NCI-H1417 (cell line): ENCODE measurements at regions not wholly inside any gene's neighbourhood (a gene's known extent, or its start where the extent isn't known, plus 50 kb on each side); places are given as distances from the start of the nearest gene placed in this dataset.

Experiments
- DNase-seq, 3 experiments: peaks; one replicate each; lab custom pipeline; 2025; lab: John Stamatoyannopoulos, UW

DNA sequence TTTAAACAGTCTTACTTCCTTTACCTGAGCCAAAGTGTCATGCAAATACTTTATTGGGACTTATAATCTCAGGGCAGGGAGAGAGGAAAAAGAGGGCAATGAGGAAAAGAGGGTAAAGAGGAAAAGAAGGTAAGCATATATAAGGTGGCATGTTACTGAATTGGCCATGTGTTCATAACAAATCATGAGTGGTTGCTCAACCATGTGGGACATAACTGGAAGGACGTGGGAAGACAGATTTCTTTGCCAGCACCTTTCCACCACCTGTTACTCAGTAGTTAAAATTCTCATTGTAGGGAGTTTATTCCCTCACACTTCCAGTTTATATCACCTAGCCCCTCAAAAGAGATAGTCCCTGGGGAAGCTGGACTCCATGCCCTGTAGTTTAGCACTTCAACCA lies 54.7 kb upstream of the TPRG1 start:
- no peak for DNase-seq

DNA sequence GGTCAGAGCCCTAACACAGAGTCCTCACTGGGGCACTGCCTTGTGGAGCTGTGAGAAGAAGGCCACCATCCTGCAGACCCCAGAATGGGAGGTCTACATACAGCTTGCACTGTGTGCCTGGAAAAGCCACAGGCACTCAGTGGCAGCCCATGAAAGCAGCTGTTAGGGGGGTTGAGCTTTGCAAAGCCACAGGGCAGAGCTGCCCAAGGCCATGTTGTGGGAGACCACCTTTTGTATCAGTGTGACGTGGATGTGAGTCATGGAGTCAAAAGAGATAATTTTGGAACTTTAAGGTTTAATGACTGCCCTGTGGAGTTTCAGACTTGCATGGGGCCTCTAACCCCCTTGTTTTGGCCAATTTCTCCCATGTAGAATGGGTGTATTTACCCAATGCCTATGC lies 52.9 kb upstream of the TPRG1 start:
- DNase-seq: no peak

DNA sequence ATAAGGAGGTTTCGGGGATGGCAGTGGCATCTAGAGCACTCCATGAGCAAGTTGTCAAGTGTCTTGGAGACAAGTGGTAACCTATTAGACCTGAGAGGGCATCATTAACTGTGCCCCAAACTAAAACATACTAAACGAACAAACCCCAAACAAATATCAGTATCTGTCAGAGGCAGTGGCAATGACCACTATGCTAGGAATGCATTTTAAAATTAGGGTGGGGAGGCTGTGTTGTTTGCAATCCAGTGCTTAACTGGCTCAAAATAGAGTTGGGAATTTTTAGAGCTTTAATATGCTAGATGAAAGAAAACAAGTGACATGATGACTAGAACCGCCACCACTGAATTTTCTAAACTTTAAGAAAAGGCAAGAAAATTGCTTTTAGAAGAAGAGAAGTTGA lies 51.8 kb upstream of the TPRG1 start:
- no peak for DNase-seq

DNA sequence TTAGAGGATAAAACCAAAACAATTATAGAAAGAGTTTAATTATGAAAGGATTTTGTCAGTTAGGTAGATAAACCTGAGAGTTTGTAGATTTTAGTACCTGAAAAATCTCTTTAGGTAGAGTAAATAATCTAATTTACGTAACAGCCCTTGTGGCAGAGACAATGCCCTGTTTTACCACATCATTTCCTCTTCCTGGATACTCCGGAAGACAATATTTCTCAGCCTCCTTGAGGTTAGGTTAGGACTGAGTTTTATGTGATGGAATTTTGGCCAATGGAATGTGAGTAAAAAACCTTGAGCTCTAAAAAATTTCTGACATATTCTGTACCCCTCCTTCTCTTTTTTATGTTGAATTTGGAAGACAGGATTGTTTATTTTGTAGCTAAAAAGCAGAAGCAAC lies 50.7 kb upstream of the TPRG1 start:
- no peak for DNase-seq
